ENCODE measurements at regions not wholly inside any gene's neighbourhood (a gene's known extent, or its start where the extent isn't known, plus 50 kb on each side); places are given as distances from the start of the nearest gene placed in this dataset.

GRCh38 chr12:93042283-93042682 lies 113.2 kb upstream of the EEA1 start:
- Histone ChIP-seq H3K4me1 (ENCODE audit: insufficient read depth, poor library complexity, severe bottlenecking) (no peaks in the 10 kb centered on the region), H3K27ac (ENCODE audit: poor library complexity, severe bottlenecking) (no peak overlapping the region), H3K36me3 (ENCODE audit: low read depth) (no peaks in the 10 kb centered on the region), H3K9me3 (ENCODE audit: severe bottlenecking) (no peaks in the 10 kb centered on the region), H3K4me3 (ENCODE audit: severe bottlenecking) (no peak overlapping the region), H3K27me3 (ENCODE audit: insufficient read depth, poor library complexity, severe bottlenecking) (no peaks in the 10 kb centered on the region)
- no peak for DNase-seq (ENCODE audit: low spot score)
- TF ChIP-seq CTCF (IDR thresholded peaks at IDR 0.05; ENCODE audit: poor library complexity, severe bottlenecking), result no peak
- ATAC-seq (ENCODE audit: low read depth), result no peak

- no peak for TF ChIP-seq CTCF (IDR thresholded peaks at IDR 0.05; ENCODE audit: poor library complexity, severe bottlenecking)
- Histone ChIP-seq H3K4me3 (ENCODE audit: severe bottlenecking) (no peak overlapping the region), H3K9me3 (ENCODE audit: severe bottlenecking) (no peaks in the 10 kb centered on the region), H3K36me3 (ENCODE audit: low read depth) (no peaks in the 10 kb centered on the region), H3K27me3 (ENCODE audit: insufficient read depth, poor library complexity, severe bottlenecking) (no peaks in the 10 kb centered on the region), H3K4me1 (ENCODE audit: insufficient read depth, poor library complexity, severe bottlenecking) (no peaks in the 10 kb centered on the region), H3K27ac (ENCODE audit: poor library complexity, severe bottlenecking) (no peak overlapping the region)
- no peak for DNase-seq (ENCODE audit: low spot score)
- no peak for ATAC-seq (ENCODE audit: low read depth)
Observed at GRCh38 chr12:93042684-93043083, 113.6 kb upstream of the EEA1 start.

GRCh38 chr12:93043192-93043876 lies 114.2 kb upstream of the EEA1 start:
- no peak for TF ChIP-seq CTCF (IDR thresholded peaks at IDR 0.05; ENCODE audit: poor library complexity, severe bottlenecking)
- H3K4me1 ChIP-seq (ENCODE audit: insufficient read depth, poor library complexity, severe bottlenecking), result no peaks in the 10 kb centered on the region
- no peaks in the 10 kb centered on the region for H3K9me3 ChIP-seq (ENCODE audit: severe bottlenecking)
- H3K27me3 ChIP-seq (ENCODE audit: insufficient read depth, poor library complexity, severe bottlenecking), result no peaks in the 10 kb centered on the region
- H3K4me3 ChIP-seq (ENCODE audit: severe bottlenecking), result no peak overlapping the region
- H3K27ac ChIP-seq (ENCODE audit: poor library complexity, severe bottlenecking), result no peak overlapping the region
- no peak for ATAC-seq (ENCODE audit: low read depth)
- DNase-seq (ENCODE audit: low spot score), result no peak
- H3K36me3 ChIP-seq (ENCODE audit: low read depth), result no peaks in the 10 kb centered on the region

GRCh38 chr12:93043877-93044209 lies 114.7 kb upstream of the EEA1 start:
- H3K27me3 ChIP-seq (ENCODE audit: insufficient read depth, poor library complexity, severe bottlenecking), result no peaks in the 10 kb centered on the region
- no peak for ATAC-seq (ENCODE audit: low read depth)
- no peaks in the 10 kb centered on the region for H3K4me1 ChIP-seq (ENCODE audit: insufficient read depth, poor library complexity, severe bottlenecking)
- H3K4me3 ChIP-seq (ENCODE audit: severe bottlenecking), result no peak overlapping the region
- DNase-seq (ENCODE audit: low spot score), result no peak
- no peak overlapping the region for H3K27ac ChIP-seq (ENCODE audit: poor library complexity, severe bottlenecking)
- H3K9me3 ChIP-seq (ENCODE audit: severe bottlenecking), result no peaks in the 10 kb centered on the region
- H3K36me3 ChIP-seq (ENCODE audit: low read depth), result no peaks in the 10 kb centered on the region
- no peak for TF ChIP-seq CTCF (IDR thresholded peaks at IDR 0.05; ENCODE audit: poor library complexity, severe bottlenecking)

GRCh38 chr12:93047118-93047517 lies 118.0 kb upstream of the EEA1 start:
- DNase-seq (ENCODE audit: low spot score), result no peak
- TF ChIP-seq CTCF (IDR thresholded peaks at IDR 0.05; ENCODE audit: poor library complexity, severe bottlenecking), result no peak
- Histone ChIP-seq H3K4me1 (ENCODE audit: insufficient read depth, poor library complexity, severe bottlenecking) (peaks cover 8% of the 10 kb centered on the region), H3K27me3 (ENCODE audit: insufficient read depth, poor library complexity, severe bottlenecking) (no peaks in the 10 kb centered on the region), H3K36me3 (ENCODE audit: low read depth) (no peaks in the 10 kb centered on the region), H3K9me3 (ENCODE audit: severe bottlenecking) (no peaks in the 10 kb centered on the region), H3K4me3 (ENCODE audit: severe bottlenecking) (no peak overlapping the region), H3K27ac (ENCODE audit: poor library complexity, severe bottlenecking) (no peak overlapping the region)
- ATAC-seq (ENCODE audit: low read depth), result no peak
